Gastrocnemius medialis (tissue), 4 donors: ENCODE measurements at regions not wholly inside any gene's neighbourhood (a gene's known extent, or its start where the extent isn't known, plus 50 kb on each side); places are given as distances from the start of the nearest gene placed in this dataset.

Experiments used
- ATAC-seq, 2 donors: fragments of 150-250 bp; one replicate each; pipeline ENCODE4 v1.9.1; 2016
- DNase-seq, 2 donors: peaks; one replicate each; pipeline ENCODE4 v3.0.0-alpha.2; 2019
- H3K27ac ChIP-seq, 4 donors: fragments of 200-600 bp; sonication (generic); 1 replicate in 1 of 4; 2 replicates in 3 of 4; pipeline ENCODE4 v1.5.1; 2016 to 2018; ENCODE audit warnings: mild to moderate bottlenecking in 2 of 4, moderate library complexity in 1 of 4
- H3K27me3 ChIP-seq, 3 donors: fragments of 200-600 bp; sonication (generic) in 2 of 3; 1 replicate in 1 of 3; 2 replicates in 2 of 3; pipeline versions ENCODE4 v1.5.1 to v1.6.0; 2016 to 2019; ENCODE audit warnings: mild to moderate bottlenecking in 1 of 3, moderate library complexity in 1 of 3
- H3K36me3 ChIP-seq, 2 donors: fragments of 200-600 bp; sonication (generic) in 1 of 2; one replicate each; pipeline ENCODE4 v1.5.1; 2017 to 2018
- H3K4me1 ChIP-seq, 2 donors: fragments of 200-600 bp; sonication (generic) in 1 of 2; one replicate each; pipeline ENCODE4 v1.5.1; 2016 to 2017; ENCODE audit warnings: mild to moderate bottlenecking in 2 of 2
- H3K4me3 ChIP-seq, 4 donors: fragments of 200-600 bp; sonication (generic) in 3 of 4; 1 replicate in 1 of 4; 2 replicates in 3 of 4; pipeline ENCODE4 v1.5.1; 2016 to 2019; ENCODE audit warnings: mild to moderate bottlenecking in 2 of 4
- H3K9me3 ChIP-seq, 3 donors: fragments of 200-600 bp; sonication (generic) in 2 of 3; 1 replicate in 1 of 3; 2 replicates in 2 of 3; pipeline ENCODE4 v1.5.1; 2016 to 2019
- POLR2A ChIP-seq, 2 donors: fragments of 450-650 bp; IDR thresholded peaks; one replicate each; pipeline ENCODE4 v1.6.1; 2017; ENCODE audit warnings: antibody characterized with exemption in 2 of 2, mild to moderate bottlenecking in 2 of 2, moderate library complexity in 2 of 2
- in situ Hi-C, 4 donors: fragments of 200-750 bp; cut with MboI; loops; one replicate each; pipeline versions ENCODE4 v1.15.0 to v1.8.0; 2017; ENCODE audit warnings: low sequenced_read_pairs in 4 of 4
- intact Hi-C: fragments of 100-400 bp; cut with DNase I; formaldehyde crosslinking; loops from one replicate; pipeline ENCODE4 v1.15.1; 2023; ENCODE audit warnings: low total_unique reads
- TF ChIP-seq, protein P1 (sequence below), 5 experiments: fragments of 450-650 bp in 3 of 5; fragments of 200-600 bp in 2 of 5; sonication (generic) in 2 of 5; IDR thresholded peaks in 4 of 5; conservative IDR thresholded peaks in 1 of 5; 1 replicate in 4 of 5; 2 replicates in 1 of 5; pipeline ENCODE4 v1.5.1; 2016 to 2019; ENCODE audit warnings: antibody characterized with exemption in 5 of 5, mild to moderate bottlenecking in 3 of 5, moderate library complexity in 3 of 5

DNA sequence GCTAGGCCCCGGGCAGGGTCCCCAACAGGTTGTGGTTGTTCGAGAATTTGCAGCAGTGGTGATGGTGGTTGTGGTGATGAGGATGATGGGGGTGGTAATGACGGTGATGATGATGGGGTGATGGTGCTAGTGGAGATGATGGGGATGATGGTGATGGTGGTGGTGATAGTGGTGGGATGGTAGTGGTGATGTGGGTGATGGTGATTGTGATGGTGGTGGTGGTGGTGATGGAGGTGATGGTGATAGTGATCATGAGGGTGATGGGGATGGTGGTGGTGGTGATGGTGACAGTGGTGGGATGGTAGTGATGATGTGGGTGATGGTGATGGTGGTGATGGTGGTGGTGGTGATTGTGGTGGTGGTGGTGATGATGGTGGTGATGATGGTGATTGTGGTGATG, 343.3 kb downstream of the SEC14L1 start:
- no peak for DNase-seq
- Histone ChIP-seq H3K27me3 (no peaks in the 10 kb centered on the region), H3K9me3 (no peaks in the 10 kb centered on the region), H3K4me1 (peaks cover 0 to 3% of the 10 kb centered on the region in 2 donors), H3K36me3 (peaks cover 0 to 33% of the 10 kb centered on the region in 2 donors), H3K4me3 (no peak overlapping the region), H3K27ac (no peak overlapping the region)
- intact Hi-C loops: no loop called here
- ATAC-seq: no peak
- TF ChIP-seq POLR2A (IDR thresholded peaks at IDR 0.05): no peak
- TF ChIP-seq, protein P1, sequence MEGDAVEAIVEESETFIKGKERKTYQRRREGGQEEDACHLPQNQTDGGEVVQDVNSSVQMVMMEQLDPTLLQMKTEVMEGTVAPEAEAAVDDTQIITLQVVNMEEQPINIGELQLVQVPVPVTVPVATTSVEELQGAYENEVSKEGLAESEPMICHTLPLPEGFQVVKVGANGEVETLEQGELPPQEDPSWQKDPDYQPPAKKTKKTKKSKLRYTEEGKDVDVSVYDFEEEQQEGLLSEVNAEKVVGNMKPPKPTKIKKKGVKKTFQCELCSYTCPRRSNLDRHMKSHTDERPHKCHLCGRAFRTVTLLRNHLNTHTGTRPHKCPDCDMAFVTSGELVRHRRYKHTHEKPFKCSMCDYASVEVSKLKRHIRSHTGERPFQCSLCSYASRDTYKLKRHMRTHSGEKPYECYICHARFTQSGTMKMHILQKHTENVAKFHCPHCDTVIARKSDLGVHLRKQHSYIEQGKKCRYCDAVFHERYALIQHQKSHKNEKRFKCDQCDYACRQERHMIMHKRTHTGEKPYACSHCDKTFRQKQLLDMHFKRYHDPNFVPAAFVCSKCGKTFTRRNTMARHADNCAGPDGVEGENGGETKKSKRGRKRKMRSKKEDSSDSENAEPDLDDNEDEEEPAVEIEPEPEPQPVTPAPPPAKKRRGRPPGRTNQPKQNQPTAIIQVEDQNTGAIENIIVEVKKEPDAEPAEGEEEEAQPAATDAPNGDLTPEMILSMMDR (IDR thresholded peaks at IDR 0.05 in 4 of 5, conservative IDR thresholded peaks at IDR 0.05 in 1 of 5): no peak
- in situ Hi-C loops: no loop called here

DNA sequence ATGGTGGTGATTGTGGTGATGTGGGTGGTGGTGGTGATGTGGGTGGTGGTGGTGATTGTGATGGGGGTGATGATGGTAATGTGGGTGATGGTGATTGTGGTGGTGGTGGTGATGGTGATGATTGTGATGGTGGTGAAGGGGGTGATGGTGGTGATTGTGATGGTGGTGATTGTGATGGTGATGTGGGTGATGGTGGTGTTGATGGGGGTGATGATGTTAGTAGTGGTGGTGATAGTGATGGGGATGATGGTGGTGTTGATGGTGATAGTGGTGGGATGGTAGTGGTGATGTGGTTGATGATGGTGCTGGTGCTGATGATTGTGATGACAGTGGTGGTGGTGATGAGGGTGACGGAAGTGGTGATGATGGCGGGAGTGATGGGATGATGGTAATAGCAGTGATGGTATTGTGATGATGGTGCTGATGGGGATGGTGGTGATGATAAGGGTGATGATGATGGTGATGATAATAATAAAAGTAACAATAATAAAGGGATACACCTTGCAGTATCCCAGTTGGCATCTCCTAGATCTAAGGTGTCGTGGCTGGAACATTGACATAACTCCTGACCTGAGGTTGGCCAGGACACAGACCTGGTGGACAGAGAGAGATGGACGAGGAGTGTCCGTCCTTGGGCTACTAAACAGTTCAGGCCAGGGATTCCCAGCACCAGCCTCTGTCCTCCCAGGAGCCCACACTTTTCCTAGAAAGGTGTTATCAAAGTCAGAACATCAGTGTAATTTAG, 344.5 kb downstream of the SEC14L1 start:
- no peak overlapping the region for H3K4me3 ChIP-seq
- no peak for ATAC-seq
- no peak for TF ChIP-seq POLR2A (IDR thresholded peaks at IDR 0.05)
- TF ChIP-seq, protein P1 (IDR thresholded peaks at IDR 0.05 in 4 of 5, conservative IDR thresholded peaks at IDR 0.05 in 1 of 5): no peak
- in situ Hi-C loops (no loop called here), intact Hi-C loops (no loop called here)
- no peak for DNase-seq
- H3K27me3 ChIP-seq: no peaks in the 10 kb centered on the region
- peaks cover 11% of the 10 kb centered on the region in 2 donors for H3K4me1 ChIP-seq
- H3K9me3 ChIP-seq: no peaks in the 10 kb centered on the region
- H3K36me3 ChIP-seq: peaks cover 0 to 33% of the 10 kb centered on the region in 2 donors
- H3K27ac ChIP-seq: no peak overlapping the region

DNA sequence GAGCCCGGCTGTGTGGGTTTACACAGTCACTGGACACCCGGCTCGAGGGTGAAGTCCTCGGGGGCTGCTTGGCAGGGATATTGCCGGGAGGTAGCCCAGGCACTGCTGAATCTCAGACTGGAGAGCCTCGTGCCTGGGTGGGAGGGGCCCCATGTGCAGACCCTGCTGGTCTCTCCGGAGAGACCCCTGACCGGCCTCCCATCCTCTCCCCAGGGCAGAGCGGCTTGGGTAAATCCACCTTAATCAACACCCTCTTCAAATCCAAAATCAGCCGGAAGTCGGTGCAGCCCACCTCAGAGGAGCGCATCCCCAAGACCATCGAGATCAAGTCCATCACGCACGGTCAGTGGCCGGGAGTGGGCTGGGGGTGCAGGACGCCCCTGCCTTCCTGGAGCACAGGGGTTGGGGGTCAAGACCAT, 346.5 kb downstream of the SEC14L1 start:
- DNase-seq (no peak), ATAC-seq (no peak)
- intact Hi-C loops (no loop called here), in situ Hi-C loops (no loop called here)
- Histone ChIP-seq H3K27ac (no peak overlapping the region), H3K4me3 (no peak overlapping the region), H3K9me3 (no peaks in the 10 kb centered on the region), H3K4me1 (peaks cover 16 to 18% of the 10 kb centered on the region in 2 donors), H3K36me3 (peaks cover 0 to 44% of the 10 kb centered on the region in 2 donors), H3K27me3 (no peaks in the 10 kb centered on the region)
- TF ChIP-seq, protein P1 (IDR thresholded peaks at IDR 0.05 in 4 of 5, conservative IDR thresholded peaks at IDR 0.05 in 1 of 5): no peak
- no peak for TF ChIP-seq POLR2A (IDR thresholded peaks at IDR 0.05)

DNA sequence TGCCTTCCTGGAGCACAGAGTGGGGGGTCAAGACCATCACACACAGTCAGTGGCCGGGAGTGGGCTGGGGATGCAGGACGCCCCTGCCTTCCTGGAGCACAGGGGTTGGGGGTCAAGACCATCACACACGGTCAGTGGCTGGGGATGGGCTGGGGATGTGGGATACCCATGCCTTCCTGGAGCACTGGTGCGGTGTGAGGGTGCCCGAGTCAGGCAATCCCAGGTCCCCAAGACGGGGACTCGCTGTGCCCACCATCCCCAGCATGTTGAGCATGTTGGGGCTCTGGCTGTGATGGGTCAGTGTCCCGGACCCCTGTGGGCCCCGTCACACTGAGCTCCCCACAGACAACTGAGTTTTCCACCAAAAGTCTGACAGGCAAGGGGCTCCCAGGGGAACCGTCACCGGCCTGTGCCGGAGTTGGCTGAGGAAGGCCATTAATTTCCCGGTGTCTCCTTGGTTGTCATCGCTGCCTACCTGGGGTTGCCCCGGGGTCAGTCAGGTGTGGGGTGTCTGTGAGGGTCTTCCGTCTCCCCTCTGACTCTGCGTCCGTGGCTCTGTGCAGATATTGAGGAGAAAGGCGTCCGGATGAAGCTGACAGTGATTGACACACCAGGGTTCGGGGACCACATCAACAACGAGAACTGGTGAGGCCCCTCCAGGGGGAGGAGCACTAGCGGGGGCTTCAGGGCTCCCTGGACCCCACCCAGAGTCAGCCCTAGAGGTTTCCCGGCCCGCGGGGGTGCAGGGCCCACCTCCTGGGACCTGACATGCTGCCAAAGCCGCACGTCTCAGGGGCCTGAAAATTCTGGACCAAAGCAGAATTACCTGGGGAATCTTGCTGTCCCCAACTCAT, 347.1 kb downstream of the SEC14L1 start:
- Histone ChIP-seq H3K4me3 (no peak overlapping the region), H3K27ac (no peak overlapping the region), H3K27me3 (no peaks in the 10 kb centered on the region), H3K36me3 (peaks cover 0 to 44% of the 10 kb centered on the region in 2 donors), H3K4me1 (peaks cover 16 to 18% of the 10 kb centered on the region in 2 donors), H3K9me3 (no peaks in the 10 kb centered on the region)
- DNase-seq (no peak), ATAC-seq (no peak)
- in situ Hi-C loops: no loop called here
- intact Hi-C loops: no loop called here
- TF ChIP-seq POLR2A (IDR thresholded peaks at IDR 0.05): no peak
- TF ChIP-seq, protein P1 (IDR thresholded peaks at IDR 0.05 in 4 of 5, conservative IDR thresholded peaks at IDR 0.05 in 1 of 5): no peak
